ENCODE measurements at regions not wholly inside any gene's neighbourhood (a gene's known extent, or its start where the extent isn't known, plus 50 kb on each side); places are given as distances from the start of the nearest gene placed in this dataset.

- no peak for TF ChIP-seq CTCF (IDR thresholded peaks at IDR 0.05)
- Histone ChIP-seq H3K4me3 (no peak overlapping the region), H3K4me1 (no peaks in the 10 kb centered on the region), H3K9me3 (no peaks in the 10 kb centered on the region), H3K27ac (no peak overlapping the region), H3K27me3 (ENCODE audit: insufficient read depth in 3 of 3, low read length in 2 of 3) (no peaks in the 10 kb centered on the region), H3K36me3 (ENCODE audit: insufficient read depth in 1 of 2, low read depth in 1 of 2) (no peaks in the 10 kb centered on the region)
- intact Hi-C loops (cut with DNase I): no loop called here
- 43 to 57% (median 47%) methylated on average over 8 of the region's 8 CpGs for WGBS, 3 donors
- ATAC-seq: no peak
- DNase-seq: no peak
These were observed 476.4 kb upstream of the CHST9 start for GRCh38 chr18:27661320-27662018.

GRCh38 chr18:27656905-27657304, 471.8 kb upstream of the CHST9 start:
- 66 to 77% (median 73%) methylated on average over 3 of the region's 3 CpGs for WGBS, 3 donors
- Histone ChIP-seq H3K27me3 (ENCODE audit: insufficient read depth in 3 of 3, low read length in 2 of 3) (no peaks in the 10 kb centered on the region), H3K4me3 (no peak overlapping the region), H3K9me3 (no peaks in the 10 kb centered on the region), H3K4me1 (no peaks in the 10 kb centered on the region), H3K36me3 (ENCODE audit: insufficient read depth in 1 of 2, low read depth in 1 of 2) (no peaks in the 10 kb centered on the region), H3K27ac (no peak overlapping the region)
- DNase-seq (no peak), ATAC-seq (no peak)
- TF ChIP-seq CTCF (IDR thresholded peaks at IDR 0.05): no peak
- intact Hi-C loops (cut with DNase I): no loop called here

- no peak for ATAC-seq
- intact Hi-C loops (cut with DNase I): no loop called here
- Histone ChIP-seq H3K27me3 (ENCODE audit: insufficient read depth in 3 of 3, low read length in 2 of 3) (no peaks in the 10 kb centered on the region), H3K4me1 (no peaks in the 10 kb centered on the region), H3K36me3 (ENCODE audit: insufficient read depth in 1 of 2, low read depth in 1 of 2) (no peaks in the 10 kb centered on the region), H3K4me3 (no peak overlapping the region), H3K27ac (no peak overlapping the region), H3K9me3 (no peaks in the 10 kb centered on the region)
- WGBS, 3 donors: 58 to 66% (median 60%) methylated on average over 5 of the region's 5 CpGs
- TF ChIP-seq CTCF (IDR thresholded peaks at IDR 0.05): no peak
- no peak for DNase-seq
These were observed 471.2 kb upstream of the CHST9 start for GRCh38 chr18:27656167-27656778.

GRCh38 chr18:27653247-27653646, 468.1 kb upstream of the CHST9 start:
- Histone ChIP-seq H3K27me3 (ENCODE audit: insufficient read depth in 3 of 3, low read length in 2 of 3) (no peaks in the 10 kb centered on the region), H3K9me3 (no peaks in the 10 kb centered on the region), H3K4me1 (no peaks in the 10 kb centered on the region), H3K4me3 (no peak overlapping the region), H3K36me3 (ENCODE audit: insufficient read depth in 1 of 2, low read depth in 1 of 2) (no peaks in the 10 kb centered on the region), H3K27ac (no peak overlapping the region)
- no peak for TF ChIP-seq CTCF (IDR thresholded peaks at IDR 0.05)
- DNase-seq (no peak), ATAC-seq (no peak)
- intact Hi-C loops (cut with DNase I): no loop called here

All from psoas muscle (tissue), 7 donors.